ENCODE measurements at regions not wholly inside any gene's neighbourhood (a gene's known extent, or its start where the extent isn't known, plus 50 kb on each side); places are given as distances from the start of the nearest gene placed in this dataset.
A peak's percentile ranks its signal among the peaks of the same experiment; 100 is the strongest.

- no peak overlapping the region for H3K27ac ChIP-seq (ENCODE audit: low read depth in 1 of 2, low read length in 1 of 2)
- 51 to 60% methylated on average over 2 of the region's 2 CpGs for WGBS, 2 donors
- no peaks in the 10 kb centered on the region for H3K27me3 ChIP-seq (ENCODE audit: control insufficient read depth in 3 of 3, insufficient read depth in 3 of 3, low read length in 2 of 3)
- no peaks in the 10 kb centered on the region for H3K4me1 ChIP-seq (ENCODE audit: control insufficient read depth in 5 of 5, insufficient read depth in 5 of 5, low read length in 5 of 5)
- ATAC-seq (ENCODE audit: insufficient read depth, low FRiP score) (no peak), DNase-seq (no peak)
- H3K9ac ChIP-seq (ENCODE audit: insufficient read depth in 1 of 2, low read length in 2 of 2) = no peak overlapping the region
- no peaks in the 10 kb centered on the region for H3K9me3 ChIP-seq (ENCODE audit: control insufficient read depth in 4 of 4, insufficient read depth in 3 of 4, low read length in 3 of 4)
- H3K4me3 ChIP-seq = no peak overlapping the region
- no peaks in the 10 kb centered on the region for H3K36me3 ChIP-seq (ENCODE audit: control insufficient read depth in 4 of 4, insufficient read depth in 4 of 4, low read length in 4 of 4)
- TF ChIP-seq CTCF (IDR thresholded peaks at IDR 0.05; ENCODE audit: control extremely low read depth, extremely low read depth) = no peak
Observed at GRCh38 chr7:114217026-114217806, 197.4 kb upstream of the FOXP2 start.

GRCh38 chr7:114214466-114214865 lies 200.1 kb upstream of the FOXP2 start:
- no peaks in the 10 kb centered on the region for H3K36me3 ChIP-seq (ENCODE audit: control insufficient read depth in 4 of 4, insufficient read depth in 4 of 4, low read length in 4 of 4)
- no peak for TF ChIP-seq CTCF (IDR thresholded peaks at IDR 0.05; ENCODE audit: control extremely low read depth, extremely low read depth)
- ATAC-seq (ENCODE audit: insufficient read depth, low FRiP score) (no peak), DNase-seq (no peak)
- no peak overlapping the region for H3K4me3 ChIP-seq
- H3K9me3 ChIP-seq (ENCODE audit: control insufficient read depth in 4 of 4, insufficient read depth in 3 of 4, low read length in 3 of 4) = no peaks in the 10 kb centered on the region
- no peaks in the 10 kb centered on the region for H3K4me1 ChIP-seq (ENCODE audit: control insufficient read depth in 5 of 5, insufficient read depth in 5 of 5, low read length in 5 of 5)
- no peak overlapping the region for H3K27ac ChIP-seq (ENCODE audit: low read depth in 1 of 2, low read length in 1 of 2)
- no peak overlapping the region for H3K9ac ChIP-seq (ENCODE audit: insufficient read depth in 1 of 2, low read length in 2 of 2)
- H3K27me3 ChIP-seq (ENCODE audit: control insufficient read depth in 3 of 3, insufficient read depth in 3 of 3, low read length in 2 of 3) = no peaks in the 10 kb centered on the region
- 64 to 70% methylated on average over 2 of the region's 2 CpGs for WGBS, 2 donors

DNA sequence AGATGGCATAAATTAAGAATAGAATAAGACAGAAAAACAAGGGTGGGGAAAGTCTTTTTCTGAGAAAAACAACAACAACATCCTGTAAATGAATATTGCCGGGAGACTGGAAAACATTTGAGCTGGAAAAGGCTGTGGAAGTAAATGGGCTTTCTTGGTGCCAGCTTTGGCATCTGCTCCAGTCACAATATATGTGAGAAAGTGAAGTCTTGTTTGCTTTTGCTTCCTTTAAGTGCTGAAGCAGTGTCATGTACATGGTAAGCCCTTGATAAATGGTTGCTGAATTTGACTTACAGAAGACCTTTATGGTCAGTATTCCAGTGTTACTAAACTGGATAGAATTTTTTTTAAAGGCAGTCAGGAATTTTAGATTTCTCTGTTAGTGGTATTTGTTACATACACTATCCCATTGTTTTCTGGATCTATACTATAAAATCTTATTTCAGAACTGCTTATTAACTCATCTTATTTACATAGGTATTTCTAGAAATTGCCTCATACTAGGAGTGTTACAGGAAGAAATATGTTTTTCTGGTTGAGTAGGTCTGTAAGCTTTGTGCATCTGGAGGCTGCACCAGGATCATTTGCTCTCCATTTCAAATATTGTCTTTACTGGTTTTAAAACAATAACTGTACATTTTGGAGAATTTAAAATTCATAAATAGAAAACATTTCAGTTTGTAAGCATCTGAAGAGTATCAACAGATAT lies 201.7 kb upstream of the FOXP2 start:
- H3K9me3 ChIP-seq (ENCODE audit: control insufficient read depth in 4 of 4, insufficient read depth in 3 of 4, low read length in 3 of 4) = no peaks in the 10 kb centered on the region
- H3K4me3 ChIP-seq = no peak overlapping the region
- DNase-seq (peak in 2 of 3 donors; percentile 12 to 22), ATAC-seq (ENCODE audit: insufficient read depth, low FRiP score) (no peak)
- no peaks in the 10 kb centered on the region for H3K4me1 ChIP-seq (ENCODE audit: control insufficient read depth in 5 of 5, insufficient read depth in 5 of 5, low read length in 5 of 5)
- H3K27me3 ChIP-seq (ENCODE audit: control insufficient read depth in 3 of 3, insufficient read depth in 3 of 3, low read length in 2 of 3) = no peaks in the 10 kb centered on the region
- H3K36me3 ChIP-seq (ENCODE audit: control insufficient read depth in 4 of 4, insufficient read depth in 4 of 4, low read length in 4 of 4) = no peaks in the 10 kb centered on the region
- WGBS, 2 donors = 60 to 76% methylated on average over 1 of the region's 1 CpG
- H3K9ac ChIP-seq (ENCODE audit: insufficient read depth in 1 of 2, low read length in 2 of 2) = no peak overlapping the region
- TF ChIP-seq CTCF (IDR thresholded peaks at IDR 0.05; ENCODE audit: control extremely low read depth, extremely low read depth) = no peak
- no peak overlapping the region for H3K27ac ChIP-seq (ENCODE audit: low read depth in 1 of 2, low read length in 1 of 2)

Measured in lung (tissue), 11 donors.